D721Med (cell line): ENCODE measurements at regions not wholly inside any gene's neighbourhood (a gene's known extent, or its start where the extent isn't known, plus 50 kb on each side); places are given as distances from the start of the nearest gene placed in this dataset.

Source experiments
- DNase-seq: peaks from one replicate; pipeline ENCODE4 v3.0.0; 2011; ENCODE audit warnings: low spot score; ENCODE audit not compliant: insufficient read length
- FAIRE-seq: peaks from 2 replicates; lab custom pipeline; 2011; peaks lifted over from hg19 to GRCh38; lab: Jason Lieb, UNC
- TF ChIP-seq, protein P1 (sequence below): IDR thresholded peaks from 2 replicates; pipeline ENCODE4 v1.5.1; 2012; ENCODE audit warnings: mild to moderate bottlenecking, control low read depth; ENCODE audit not compliant: insufficient read depth; ENCODE audit errors: missing control alignments

DNA sequence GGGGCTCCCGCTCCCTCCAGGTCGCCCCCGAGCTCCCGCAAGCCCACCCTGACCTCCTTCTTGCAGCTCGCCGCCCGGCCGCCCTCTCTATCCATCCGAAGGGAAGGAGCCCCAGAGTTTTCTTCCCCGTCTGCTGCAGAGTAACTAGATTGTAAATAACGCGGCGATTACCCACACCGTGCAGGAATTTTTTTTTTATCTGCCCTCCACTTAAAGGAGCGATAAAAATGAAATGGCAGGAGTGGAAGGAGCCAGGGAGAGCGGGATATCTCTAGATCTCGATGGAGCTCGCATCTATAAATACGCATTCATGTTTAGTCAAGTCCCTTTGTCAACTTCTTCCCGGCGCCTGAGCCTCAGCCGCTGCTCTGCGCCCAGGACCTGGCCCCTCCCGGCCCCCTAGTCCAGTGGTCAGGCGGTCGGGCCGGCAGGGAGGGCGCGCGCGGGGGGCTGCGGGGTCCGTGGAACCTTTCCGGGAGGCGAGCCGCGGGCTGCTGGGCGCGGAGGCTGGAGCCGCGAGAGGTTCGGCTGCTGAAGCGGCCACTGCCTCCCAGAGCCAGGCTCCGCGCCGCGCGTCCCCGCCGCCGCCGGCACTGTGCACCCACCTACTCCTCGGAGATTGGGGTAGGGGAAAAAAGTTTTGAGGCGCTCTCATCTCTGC lies 386.0 kb downstream of the BCAT1 start:
- FAIRE-seq = no peak
- DNase-seq = no peak
- TF ChIP-seq, protein P1, sequence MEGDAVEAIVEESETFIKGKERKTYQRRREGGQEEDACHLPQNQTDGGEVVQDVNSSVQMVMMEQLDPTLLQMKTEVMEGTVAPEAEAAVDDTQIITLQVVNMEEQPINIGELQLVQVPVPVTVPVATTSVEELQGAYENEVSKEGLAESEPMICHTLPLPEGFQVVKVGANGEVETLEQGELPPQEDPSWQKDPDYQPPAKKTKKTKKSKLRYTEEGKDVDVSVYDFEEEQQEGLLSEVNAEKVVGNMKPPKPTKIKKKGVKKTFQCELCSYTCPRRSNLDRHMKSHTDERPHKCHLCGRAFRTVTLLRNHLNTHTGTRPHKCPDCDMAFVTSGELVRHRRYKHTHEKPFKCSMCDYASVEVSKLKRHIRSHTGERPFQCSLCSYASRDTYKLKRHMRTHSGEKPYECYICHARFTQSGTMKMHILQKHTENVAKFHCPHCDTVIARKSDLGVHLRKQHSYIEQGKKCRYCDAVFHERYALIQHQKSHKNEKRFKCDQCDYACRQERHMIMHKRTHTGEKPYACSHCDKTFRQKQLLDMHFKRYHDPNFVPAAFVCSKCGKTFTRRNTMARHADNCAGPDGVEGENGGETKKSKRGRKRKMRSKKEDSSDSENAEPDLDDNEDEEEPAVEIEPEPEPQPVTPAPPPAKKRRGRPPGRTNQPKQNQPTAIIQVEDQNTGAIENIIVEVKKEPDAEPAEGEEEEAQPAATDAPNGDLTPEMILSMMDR = no peak

DNA sequence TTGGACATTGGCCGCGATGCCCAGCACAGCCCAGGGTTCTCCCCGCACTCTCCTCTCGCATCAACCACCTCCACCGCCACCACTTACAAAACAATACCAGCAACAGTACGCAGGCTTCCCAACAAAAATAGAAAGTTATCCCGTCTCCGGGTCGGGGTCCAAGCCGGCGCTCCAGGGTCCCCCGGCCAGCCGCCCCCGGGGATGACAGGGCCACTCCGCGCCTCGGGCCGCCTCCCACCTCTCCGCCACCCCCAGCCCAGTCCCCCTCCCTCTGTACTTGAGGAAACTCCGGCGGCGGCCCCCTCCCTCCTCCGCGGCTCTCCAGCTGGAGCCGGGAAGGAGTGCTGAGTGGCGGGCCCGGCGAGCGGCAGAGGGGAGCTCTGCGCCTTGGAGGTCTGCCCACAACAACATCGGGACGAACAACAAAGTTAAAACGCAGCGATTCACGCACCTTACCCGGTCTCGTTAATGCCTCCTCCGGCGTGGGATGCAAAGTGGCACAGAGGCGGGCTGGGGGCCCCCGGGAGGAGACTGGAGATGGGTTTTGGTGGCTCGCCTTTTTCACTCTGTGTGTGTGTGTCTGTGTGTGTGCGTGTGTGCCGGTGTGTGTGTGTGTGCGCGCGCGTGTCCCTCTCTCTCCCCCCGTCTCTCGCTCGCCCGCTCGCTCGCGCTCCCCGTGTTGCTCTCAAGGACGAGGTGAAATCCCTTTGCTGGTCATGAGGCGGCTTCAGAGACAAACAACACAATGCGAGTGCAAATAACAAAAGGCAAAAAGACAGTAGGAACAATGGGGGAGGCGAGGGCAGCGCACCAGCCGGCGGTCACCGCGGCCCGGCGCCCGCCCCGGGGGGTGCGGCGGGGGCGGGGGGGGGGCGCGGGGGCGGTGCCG lies 386.8 kb downstream of the BCAT1 start:
- TF ChIP-seq, protein P1 = no peak
- FAIRE-seq (no peak), DNase-seq (no peak)

DNA sequence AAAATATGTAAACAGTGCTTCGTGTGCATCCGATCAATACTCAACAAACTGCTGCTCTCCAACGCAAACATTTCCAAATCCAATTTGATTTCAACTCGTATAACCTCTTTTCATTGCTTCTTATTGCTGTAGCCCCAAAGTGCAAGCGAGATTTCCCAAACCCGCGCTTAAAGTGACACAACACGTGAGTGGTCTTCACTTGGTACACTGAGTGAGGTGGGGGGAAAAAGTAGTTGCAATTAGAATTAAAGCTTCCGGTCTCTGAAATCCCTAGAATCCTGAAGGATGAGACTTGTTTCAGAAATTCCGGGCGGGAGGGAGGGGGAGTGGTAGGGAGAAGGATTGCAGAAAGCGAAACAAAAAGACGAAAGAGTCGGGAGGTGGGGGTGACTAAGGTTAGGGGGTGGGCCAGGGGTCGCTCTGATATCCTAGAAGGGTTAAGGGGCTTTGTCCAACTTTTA lies 387.5 kb downstream of the BCAT1 start:
- TF ChIP-seq, protein P1 = no peak
- no peak for DNase-seq
- no peak for FAIRE-seq

DNA sequence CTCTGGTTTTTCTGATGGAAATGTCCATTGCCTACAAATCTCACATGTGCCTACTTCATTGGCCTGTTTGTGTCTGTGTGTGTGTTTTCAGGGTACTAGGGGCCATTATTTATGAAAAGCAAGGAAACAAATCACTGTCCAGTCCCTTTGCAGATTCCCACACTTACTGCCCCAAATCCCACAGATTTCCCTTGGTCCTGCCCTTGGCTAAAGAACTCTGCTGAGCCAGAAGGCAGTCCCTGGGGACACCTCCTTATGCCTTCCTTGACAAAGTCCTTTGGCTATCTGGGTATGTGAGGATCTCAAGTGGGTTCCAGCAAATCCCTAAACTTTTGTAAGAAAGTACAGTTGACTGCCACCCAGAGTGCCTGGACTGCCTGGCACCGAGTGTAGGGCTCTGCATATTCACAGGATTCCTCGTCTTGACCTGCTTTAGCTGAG lies 388.1 kb downstream of the BCAT1 start:
- DNase-seq = no peak
- TF ChIP-seq, protein P1 = no peak

DNA sequence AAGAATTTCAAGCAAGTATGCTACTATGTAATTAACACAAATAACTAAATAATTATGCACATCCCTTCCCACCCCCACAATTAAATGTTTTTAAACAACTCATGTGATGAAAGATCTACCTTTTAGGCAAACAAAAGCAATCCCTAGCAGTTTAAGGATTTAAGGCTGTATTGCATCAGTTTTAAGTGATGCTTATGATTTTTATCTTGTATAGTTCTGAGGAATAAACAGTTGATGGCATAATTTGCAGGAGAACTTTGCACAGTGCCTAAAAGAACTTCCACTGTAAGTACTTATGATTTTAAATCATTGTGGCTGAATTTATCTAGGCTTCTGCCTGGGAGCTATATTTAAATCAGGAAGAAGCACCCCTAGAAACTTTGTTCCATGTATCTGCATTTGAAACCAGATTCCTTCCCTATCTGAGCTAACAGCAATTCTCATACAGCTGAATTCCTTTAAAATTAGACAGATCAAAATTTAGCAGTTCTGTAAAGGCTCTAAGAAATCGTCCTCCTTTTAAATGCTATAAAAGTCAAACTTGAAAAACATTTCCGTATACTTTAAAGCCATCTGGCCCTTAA lies 388.6 kb downstream of the BCAT1 start:
- DNase-seq (no peak), FAIRE-seq (no peak)
- TF ChIP-seq, protein P1 = no peak

More for the DNA sequence above, 388.1 kb downstream of the BCAT1 start:
- no peak for FAIRE-seq

DNA sequence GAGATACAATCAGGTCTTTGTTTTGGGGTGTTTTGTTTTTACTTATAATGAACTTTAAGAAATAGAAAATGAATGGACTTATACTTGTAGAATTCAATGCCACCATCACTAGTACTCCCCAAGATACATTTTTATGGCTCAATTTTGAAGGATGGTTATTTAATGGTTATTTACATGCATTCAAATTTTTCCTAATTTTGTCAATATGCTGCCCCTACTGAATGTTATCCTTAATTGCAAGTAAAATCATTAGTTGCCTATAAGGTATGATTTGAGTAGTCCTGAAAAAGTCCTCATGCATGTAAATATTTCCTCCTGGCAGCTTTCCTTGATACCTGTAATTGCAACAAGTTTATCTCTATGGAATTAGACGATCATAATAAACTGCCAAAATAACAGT lies 391.2 kb downstream of the BCAT1 start:
- DNase-seq (no peak), FAIRE-seq (no peak)
- TF ChIP-seq, protein P1 = no peak
